ENCODE measurements at regions not wholly inside any gene's neighbourhood (a gene's known extent, or its start where the extent isn't known, plus 50 kb on each side); places are given as distances from the start of the nearest gene placed in this dataset.

DNA sequence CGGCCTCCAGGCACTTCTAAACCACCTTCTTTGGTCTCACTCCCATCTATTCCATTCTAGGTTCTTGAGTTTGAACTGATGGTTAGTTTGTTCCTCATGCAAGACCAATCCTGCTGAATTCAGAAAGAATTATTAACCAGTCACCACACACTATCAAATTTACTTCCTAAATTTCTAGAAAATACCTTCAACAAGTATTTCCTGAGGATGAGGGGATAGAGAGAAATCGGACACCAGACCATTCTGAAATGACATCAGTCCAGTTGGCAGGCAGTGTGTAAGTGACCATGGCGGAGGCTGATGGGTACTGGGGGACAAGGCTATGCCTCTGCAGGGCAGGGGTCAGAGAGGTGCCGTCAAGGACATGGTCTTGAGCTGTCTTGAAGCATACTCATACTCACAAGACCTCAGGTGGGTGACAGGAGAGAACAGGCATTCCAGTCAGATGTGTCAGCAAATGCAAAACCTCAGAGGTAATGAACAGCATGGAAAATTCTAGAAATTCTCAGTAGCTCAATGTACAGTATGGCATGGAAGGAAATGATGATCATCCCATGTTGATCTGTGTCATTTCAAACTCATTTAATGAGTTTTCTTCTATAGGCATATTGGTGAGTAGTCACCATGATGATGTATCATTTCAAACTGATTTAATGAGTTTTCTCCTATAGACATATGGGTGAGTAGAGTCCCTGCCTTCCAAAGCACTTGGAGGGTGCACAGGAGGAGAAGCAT, 119.6 kb downstream of the DDX1 start:
- TF ChIP-seq, protein P1, sequence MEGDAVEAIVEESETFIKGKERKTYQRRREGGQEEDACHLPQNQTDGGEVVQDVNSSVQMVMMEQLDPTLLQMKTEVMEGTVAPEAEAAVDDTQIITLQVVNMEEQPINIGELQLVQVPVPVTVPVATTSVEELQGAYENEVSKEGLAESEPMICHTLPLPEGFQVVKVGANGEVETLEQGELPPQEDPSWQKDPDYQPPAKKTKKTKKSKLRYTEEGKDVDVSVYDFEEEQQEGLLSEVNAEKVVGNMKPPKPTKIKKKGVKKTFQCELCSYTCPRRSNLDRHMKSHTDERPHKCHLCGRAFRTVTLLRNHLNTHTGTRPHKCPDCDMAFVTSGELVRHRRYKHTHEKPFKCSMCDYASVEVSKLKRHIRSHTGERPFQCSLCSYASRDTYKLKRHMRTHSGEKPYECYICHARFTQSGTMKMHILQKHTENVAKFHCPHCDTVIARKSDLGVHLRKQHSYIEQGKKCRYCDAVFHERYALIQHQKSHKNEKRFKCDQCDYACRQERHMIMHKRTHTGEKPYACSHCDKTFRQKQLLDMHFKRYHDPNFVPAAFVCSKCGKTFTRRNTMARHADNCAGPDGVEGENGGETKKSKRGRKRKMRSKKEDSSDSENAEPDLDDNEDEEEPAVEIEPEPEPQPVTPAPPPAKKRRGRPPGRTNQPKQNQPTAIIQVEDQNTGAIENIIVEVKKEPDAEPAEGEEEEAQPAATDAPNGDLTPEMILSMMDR (IDR thresholded peaks at IDR 0.05) = no peak
- no peak for TF ChIP-seq POLR2AphosphoS5 (IDR thresholded peaks at IDR 0.05)
- no peak for TF ChIP-seq EP300 (IDR thresholded peaks at IDR 0.05)
- TF ChIP-seq POLR2A (IDR thresholded peaks at IDR 0.05) = no peak

Measured in sigmoid colon (tissue), 4 donors.